ENCODE measurements at regions not wholly inside any gene's neighbourhood (a gene's known extent, or its start where the extent isn't known, plus 50 kb on each side); places are given as distances from the start of the nearest gene placed in this dataset.

DNA sequence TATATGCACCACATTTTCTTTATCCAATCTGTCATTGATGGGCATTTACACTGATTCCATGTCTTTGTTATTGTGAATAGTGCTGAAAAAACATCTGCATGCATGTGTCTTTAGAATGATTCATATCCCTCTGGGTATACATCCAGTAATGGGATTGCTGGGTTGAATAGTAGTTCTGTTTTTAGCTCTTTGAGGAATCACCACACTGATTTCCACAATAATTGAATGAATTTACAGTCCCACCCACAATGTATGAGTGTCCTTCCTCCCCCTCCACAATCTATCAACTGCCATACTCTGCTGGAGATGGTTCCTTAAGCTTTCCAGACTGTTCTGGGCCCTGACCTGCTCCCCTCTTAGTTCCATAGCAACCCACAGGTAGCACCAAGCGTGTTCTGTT, 667.0 kb downstream of the LIG4 start:
- DNase-seq: no peak

DNA sequence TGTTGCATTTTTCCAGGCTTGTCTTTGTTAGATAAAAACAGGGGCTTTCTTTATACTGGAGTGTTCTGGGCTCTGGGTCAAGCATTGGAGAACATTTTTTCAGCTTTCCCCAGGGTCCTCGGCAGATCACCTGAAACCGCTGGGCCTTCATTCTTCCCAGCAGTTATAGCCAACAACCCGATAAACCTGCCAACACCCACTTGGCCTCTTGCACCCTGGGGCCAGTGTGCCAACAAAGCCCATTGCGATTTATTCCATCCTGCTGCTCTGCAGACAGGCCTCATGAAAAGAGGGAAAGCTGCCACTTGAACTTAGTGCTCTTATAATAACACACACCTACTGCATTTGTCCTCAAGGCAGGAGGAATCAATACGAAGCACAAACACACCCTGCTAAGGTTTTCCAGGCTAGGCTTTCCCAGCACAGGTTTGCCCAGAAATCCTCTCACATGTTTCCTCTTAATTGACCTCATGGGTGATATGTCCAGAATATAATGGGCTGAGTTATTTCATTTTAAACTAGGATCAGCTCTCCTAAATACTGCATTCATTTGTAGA, 669.3 kb downstream of the LIG4 start:
- DNase-seq: no peak

DNA sequence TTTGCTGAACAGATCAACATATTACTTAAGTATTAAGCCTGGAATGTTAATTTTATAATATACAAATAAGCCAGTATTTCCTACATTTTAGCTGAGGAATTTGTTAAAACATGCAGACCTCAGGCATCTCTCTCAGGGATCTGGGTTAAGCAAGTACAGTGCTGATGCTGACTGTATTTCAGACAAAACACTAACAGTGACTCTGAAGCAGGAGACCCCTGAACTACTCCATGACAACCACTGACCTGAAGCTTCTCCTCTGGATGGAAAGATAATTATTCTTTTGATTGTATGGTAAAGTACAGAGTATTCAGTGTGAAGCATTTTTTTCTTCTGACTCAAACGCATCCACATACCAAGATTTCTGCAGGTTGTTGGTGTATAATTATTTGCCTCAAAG, 680.8 kb downstream of the LIG4 start:
- DNase-seq: no peak

DNA sequence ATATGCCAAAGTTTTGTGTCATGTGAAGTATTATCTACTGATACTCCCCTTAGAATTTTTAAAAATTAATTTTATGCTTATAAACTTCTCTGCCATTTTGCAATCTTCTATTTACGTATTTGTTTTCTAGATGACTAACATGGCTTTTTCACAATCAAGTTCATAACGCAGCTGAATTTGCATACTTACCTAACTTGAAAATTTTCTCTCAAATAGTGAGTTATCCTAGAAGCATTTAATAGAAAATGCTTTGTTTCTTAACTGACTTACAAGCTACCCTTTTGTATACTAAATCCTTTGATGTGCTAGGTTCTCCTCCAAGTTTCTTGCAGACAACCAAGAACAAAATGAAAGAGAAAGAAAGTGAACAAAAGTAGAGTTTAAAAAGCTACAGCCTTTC, 683.5 kb downstream of the LIG4 start:
- no peak for DNase-seq

DNA sequence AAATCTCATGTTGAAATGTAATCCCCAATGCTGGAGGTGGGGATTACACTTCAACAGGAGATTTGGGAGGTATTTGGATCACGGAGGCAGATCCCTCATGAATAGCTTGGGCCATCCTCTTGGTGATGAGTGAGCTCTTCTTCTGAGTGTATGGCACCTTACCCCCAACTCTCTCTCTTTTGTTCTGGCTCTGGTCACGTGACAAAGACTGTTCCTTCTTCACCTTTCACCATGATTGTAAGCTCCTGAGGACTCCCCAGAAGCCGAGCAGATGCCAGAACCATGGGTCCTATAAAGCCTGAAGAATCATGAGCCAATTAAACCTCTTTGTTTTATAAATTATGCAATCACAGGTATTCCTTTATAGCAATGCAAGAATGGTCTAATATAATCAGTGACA, 684.2 kb downstream of the LIG4 start:
- no peak for DNase-seq

DNA sequence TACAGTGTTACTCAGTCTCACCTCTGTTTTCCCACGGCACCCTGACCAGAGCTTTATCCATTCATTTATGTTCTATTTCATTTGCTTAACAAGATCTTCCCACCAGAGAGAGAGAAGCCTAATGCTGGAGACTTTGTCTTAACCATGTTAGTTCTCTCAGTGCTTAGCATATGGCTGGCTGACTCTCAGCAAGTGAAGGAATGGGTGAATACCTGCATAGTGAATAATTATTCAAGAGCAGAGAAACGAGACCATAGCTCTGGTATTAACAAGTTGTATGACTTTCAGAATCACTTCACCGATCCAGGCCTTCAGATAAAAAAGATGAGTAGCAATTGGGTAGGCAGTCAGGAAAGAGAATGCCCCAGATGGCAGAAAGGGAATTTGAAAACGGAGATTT, 686.3 kb downstream of the LIG4 start:
- no peak for DNase-seq

DNA sequence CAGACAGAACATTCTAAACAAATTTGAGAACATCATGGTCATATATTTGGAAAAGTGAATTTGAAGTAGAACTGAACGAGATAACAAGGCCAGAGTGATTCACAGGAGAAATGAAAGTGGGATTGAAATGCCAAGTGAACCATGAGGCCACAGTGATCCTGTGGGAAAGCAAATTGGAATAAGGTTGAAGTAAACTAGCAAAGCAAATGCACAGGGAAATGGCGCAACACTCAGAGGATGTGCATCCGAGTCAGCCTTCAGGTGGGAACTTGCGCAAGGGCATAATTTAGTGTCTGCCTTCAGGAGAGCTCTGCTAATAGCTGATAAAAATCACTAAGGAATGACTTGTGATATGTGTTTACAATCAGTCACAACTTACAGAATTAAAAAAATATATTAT, 696.6 kb downstream of the LIG4 start:
- no peak for DNase-seq

DNA sequence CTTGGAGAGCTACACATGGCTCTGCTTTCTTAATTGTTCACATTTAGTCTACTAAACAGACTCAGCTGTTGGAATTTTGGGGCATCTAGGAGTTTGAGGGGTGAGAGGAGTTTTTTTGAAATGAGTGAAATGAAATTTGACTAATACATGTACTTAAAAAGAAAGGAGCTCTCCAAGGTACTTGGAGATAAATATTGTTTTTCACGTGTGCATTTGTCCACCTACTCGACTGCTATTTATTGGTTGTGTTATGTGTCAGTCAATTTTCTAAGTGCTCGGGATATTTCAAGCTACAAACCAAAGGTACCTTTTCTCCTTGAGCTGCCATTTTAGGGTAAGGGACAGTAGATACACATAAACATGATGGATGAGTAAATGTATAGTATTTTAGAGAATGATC, 697.0 kb downstream of the LIG4 start:
- no peak for DNase-seq

DNA sequence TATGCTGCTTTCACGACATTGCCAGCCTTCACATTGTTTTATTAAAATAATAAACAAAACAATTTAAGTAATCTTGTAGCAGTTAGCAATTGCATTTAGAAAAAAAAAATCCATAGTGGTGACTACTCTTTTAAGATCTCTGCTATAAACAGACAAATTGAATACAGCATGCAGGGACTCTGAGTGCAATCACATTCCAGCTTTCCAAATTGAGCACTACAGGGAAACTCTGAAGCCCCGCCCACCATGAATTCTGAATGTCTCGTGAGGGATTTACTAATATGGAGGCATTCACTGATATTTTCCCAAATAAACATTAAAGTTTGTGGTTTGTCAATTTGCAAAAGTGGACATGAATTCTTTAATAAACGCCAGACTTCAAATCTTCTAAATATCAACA, 698.8 kb downstream of the LIG4 start:
- DNase-seq: no peak

DNA sequence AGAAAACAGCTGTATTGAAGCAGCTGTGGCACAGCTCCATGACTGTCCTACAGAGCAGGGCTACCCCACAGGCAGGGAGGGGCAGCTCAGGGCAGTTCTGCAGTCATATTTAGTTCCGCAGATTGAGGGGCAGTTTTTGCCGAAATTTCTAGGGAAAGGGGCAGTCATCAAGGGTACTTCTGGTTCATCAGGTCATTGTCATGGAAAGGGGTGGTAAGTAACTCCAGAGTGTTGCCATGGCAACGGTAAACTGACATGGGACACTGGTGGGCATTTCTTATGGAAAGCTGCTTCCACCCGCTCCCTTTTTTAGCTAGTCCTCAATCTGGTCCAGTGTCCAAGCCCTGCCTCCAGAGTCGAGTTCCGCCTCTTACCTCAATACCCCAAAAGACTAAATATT, 702.8 kb downstream of the LIG4 start:
- DNase-seq: no peak

DNA sequence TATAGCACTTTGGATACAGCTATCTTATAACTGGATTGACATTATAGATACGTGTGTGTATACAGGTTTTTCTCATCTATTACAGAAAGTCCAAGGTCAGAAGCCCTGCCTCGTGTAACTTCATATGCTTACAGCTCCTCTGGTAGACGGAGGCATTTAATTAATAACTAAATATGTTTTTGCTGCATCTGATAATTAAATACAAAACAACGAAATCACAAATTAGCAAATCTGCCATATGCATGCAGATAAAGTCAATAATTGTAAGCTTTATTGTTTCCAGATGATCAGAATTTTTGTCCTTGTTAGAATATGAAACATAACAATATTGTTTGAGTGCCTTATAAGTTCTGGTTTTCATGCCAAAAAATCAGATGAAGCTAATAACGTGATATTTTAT, 717.7 kb downstream of the LIG4 start:
- no peak for DNase-seq

DNA sequence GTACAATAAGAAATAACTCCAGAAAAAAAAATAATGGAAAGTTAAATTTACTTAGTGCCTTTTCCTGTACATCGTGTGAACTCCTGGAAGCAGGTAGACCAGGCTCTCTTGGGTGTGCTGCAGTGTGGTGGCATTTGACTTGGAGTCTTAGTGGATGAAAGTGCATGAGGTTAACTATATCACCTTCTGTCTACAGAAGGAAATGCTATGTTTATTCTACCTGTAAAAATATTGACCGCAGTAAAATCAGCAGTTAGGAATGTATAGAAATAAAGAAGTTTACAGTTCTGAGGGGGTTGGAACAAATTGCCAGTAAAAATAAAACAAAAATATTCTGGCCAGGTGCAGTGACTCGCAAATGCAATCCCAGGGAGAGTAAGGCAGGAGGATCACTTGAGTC, 722.1 kb downstream of the LIG4 start:
- DNase-seq: no peak

DNA sequence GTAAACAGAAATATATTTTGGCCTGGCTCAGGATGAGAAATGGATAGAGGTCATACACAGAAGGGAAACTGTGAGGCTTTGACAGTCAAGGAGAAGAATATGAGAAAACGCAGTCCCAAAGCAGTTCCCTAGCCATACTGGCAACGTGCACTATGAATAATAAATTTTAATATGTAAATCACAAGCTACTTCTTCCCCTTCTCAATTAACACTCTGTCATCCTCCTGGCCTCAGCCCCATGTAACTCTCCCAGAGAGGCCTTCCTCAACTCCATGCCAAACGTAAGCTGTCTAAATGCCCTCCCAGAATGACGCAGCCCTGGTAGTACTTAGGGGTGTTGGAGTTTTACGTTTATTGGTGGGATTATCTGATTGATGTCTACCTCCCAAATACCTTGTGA, 732.6 kb downstream of the LIG4 start:
- no peak for DNase-seq

DNA sequence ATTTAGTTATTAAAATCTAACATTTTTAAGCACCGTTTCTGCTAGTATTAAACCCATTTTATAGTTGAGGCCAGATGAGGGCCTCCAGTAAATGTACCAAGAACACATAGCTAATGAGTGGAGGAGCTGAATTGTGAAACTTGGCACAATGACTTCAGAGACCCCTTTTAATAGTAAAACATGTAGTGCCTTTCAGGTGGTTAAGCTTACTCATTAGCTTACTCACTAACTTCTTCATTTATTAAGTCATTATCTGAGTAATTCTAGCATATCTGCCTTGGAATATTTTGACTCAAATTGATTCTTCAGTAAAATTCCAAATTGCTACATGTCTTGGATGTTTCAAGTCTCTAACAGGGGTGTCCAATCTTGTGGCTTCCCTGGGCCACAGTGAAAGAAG, 735.2 kb downstream of the LIG4 start:
- DNase-seq: no peak

DNA sequence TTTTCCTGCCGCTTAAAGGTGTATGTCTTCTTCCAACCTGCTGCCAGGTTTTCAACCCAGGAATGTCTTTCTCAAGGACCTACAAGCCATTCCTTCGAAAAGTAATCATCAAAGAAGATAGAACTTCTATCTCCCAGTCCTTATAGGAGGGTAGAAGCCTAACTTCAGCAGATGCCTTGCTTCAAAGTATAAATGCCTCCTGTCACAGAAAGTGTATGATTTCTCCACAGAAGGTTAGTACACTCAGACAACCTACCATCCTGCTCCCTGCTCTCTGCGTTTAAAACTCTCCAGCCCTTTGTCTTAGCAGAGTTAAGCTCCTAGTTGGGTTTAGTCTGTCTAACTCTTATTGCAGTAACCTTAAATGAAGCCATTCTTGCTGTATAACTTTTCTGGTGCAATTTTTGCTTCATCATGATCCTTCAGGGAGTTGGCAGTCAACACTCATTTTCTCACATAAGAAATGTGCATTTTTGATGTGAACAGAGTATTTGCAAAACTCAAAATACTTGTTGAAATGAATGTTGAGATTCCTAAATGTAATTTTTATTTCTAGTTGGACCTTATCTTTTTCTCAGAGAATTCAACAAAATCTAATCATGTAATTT, 737.5 kb downstream of the LIG4 start:
- DNase-seq: no peak

DNA sequence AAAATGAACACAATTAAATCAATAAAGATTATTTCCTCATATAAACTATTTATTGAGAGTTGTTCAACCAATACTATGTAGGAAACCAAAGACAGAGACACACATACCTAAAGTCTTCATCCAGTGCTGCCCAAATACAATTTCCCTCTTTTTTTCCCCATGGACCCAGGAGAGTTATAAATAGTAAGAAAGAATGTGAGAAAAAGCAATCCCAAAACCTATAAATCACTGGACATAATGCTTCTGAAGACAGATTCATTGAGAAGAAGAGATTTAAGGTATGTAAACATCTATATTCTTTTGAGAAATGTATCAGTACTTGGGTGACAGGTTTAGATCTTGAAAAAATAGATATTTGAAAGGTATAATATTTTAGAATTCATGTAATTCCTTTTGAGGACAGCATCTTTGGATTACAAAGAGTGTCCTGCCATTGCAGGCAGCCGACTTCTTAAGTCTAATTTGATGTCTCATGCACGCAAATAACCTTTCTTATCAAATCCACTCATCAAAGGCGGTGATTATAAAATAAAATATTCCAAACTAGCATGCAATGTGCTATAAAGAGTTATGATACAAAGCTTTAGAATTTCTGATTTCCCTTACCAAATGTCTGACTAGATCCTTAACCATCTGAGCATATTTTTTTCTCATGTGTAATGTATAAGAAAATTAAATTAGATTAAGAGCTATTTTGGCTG, 739.4 kb downstream of the LIG4 start:
- DNase-seq: no peak

DNA sequence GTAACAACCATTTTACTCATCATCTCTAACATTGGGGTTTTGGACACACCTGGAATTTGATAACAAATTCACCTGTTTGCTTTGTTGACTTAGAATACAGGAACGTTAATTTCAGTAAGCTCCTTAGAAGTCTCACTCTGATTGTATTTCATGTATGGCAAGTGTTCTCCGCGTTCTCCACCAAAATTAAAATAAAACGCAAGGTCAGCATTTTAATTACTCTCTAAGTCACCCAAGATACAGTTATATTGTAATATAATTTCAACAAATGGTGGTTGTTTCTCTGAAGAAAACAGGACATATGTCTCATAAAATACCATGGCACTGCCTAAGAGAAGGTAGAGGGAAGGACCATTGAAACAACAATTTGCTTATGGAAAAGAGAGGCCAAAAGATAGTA, 742.1 kb downstream of the LIG4 start:
- DNase-seq: no peak

DNA sequence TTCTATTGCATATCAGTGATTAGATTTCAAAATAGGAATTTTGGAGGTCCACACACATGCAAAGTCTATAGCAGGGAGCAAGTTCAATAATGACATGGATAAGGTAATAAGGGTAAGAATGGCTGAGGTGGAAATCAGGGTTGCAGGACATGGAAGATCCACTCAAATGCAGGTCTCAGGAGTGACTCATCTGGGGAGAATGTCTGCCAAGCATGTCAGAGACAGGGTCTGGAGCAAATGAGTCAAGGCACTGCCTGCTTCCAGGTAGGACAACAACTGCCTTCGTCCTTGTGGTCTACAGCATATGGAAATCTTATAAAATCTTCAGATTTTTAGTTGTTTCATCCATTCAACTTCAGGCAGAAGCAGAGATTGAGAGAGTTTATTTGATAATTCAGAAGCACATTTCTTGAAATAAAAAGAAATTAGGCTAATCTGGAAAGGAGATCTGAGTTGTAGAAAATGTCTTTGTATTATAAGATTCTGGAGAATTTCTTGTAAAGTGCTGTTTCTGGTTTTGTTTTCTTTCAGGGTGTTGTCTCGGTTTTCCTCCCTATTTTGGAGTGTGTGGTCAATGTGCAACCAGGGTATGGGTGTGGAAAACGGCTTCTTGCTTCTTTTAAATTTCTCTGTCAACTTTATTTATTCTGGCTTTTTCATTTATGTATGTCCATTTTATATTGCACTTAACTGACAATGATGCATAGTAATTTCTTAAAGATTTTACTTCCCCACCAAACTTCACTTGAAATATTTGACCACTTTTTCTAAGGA, 748.8 kb downstream of the LIG4 start:
- DNase-seq: no peak

DNA sequence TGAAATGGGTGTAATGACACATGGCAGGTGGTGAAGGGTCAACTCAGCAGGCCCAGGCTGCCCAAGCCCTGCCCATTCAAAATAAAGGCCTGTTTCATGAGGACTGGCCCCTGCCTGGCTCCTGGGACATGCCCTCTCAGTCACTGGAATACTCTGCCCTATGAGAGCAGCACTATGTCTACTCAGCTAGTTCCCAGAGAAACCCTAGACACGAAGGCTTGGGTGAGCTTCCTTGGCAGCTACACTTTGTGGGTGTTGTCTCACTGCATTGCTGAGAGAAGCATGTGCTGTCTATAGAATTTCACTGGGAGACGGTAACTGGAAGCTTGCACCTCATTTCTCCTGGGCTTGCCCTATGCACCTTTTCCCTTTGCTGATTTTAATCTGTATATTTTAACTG, 752.8 kb downstream of the LIG4 start:
- DNase-seq: no peak

DNA sequence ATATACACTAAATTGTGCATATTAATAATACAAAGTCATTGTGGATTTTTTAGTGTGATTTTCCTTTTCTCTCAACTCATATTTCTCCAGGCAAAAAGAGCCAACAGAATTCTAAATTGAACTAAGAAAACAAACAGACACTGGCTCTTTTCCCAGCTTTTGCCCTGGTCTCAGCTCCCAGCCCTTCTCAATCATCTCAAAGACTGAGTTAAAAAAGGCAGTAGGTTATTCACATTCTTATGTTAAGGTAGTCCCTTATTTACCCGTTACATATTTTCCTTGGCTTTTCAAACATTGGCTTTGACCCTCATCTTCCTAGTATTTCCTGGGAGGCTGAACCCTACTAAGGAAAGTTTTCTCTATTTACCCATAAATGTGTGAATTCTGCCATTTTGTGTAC, 753.6 kb downstream of the LIG4 start:
- no peak for DNase-seq

DNA sequence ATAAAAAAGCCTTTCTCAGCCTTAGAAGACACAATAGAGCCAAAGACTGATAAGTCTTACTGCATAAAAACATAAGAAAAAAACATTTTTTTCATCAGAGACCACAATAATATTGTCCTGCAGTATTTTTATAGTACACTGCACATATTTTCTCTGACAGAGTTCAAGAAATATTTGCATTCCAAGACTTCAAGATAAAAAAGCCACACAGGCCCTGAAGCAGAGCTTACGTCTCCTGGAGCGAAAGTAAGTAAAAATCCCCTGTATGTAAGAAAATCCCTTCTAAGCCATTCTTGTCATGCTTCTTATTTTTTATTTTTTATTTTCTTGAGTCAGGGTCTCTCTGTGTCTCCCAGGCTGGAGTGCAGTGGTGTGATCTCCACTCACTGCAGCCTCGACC, 755.9 kb downstream of the LIG4 start:
- no peak for DNase-seq

DNA sequence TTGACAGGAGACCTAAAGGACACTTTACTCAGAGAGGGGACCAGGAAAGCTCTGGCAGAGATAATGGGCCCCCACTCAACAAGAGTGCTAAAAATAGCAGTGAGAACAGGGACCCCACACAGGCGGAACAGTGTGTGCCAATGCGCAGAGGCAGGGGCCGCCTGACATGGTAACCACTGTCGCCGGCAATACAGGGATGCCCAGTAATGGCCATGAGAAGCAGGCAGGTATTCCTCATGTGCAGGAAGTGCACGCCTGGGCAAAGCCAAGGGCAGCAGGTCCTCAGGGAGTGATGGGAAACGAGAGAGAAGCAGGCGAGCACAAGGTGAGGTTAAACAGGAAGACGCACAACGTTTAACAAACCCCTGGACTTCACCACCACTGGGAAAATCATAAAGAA, 757.1 kb downstream of the LIG4 start:
- no peak for DNase-seq

DNA sequence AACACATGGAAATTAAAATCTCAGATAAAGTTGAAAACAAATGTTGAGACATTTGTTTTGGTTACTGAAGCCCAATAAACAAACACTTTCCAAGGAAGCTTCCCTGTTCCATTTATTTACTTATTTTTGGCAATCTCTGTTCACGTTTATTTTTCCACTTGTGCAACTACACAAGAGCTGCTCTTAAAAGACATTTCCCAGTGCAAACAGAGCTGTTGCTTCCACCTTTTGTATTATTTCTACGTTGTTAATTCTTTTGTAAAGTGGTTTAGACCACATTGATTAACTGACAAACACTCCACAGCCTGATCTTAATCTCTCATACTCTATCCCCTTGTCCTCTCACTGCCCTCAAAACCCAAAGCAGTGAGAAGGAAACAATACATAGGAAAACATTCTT, 757.6 kb downstream of the LIG4 start:
- no peak for DNase-seq

DNA sequence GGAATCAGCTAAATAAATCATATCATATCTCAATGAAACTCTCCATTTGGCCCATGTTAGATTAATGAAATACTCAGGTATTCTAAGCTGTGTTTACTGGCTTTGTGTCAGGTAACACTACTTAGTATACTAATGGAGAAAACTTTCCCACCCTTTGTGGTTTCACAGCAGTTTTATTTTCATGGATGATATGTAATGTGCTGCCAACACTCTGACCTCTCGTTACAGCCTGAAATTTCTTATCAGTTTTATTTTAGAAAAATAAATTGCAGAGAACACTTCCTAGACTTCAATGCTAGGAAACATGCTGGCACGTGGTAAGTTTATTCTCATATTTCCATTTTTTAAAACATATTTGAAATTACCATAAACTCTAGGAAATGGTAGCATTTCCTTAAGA, 758.9 kb downstream of the LIG4 start:
- DNase-seq: no peak

Data from NCI-H446 treated with DMSO at 0.1 percent for 48 hours (cell line).